NCI-H146 treated with DMSO at 0.1 percent for 48 hours (cell line): ENCODE measurements at regions not wholly inside any gene's neighbourhood (a gene's known extent, or its start where the extent isn't known, plus 50 kb on each side); places are given as distances from the start of the nearest gene placed in this dataset.

Source experiments
- DNase-seq: peaks from one replicate; lab custom pipeline; 2025; ENCODE audit not compliant: unreplicated experiment; lab: John Stamatoyannopoulos, UW

GRCh38 chr2:2566396-2567323, 235.6 kb upstream of the MYT1L start:
- no peak for DNase-seq

DNA sequence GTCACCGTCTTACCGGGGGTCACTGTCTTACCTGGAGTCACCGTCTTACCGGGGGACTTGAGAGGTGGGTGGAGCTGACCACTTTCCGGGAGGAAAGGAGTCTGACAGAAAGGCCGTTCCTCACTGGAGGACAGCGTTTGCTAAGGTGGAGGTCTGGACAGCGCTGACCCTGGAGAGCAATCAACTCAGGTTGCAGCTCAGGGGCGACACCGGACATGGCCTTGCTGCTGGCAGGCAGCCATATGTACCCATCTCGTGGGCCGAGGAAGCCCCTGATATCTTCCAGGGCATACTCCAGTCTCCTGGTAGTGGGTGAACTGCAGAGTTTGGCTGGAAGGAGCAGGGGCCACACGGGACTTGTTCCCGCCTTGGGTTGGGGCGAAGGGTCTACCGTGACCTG, 234.6 kb upstream of the MYT1L start:
- no peak for DNase-seq

GRCh38 chr2:2564300-2565078, 233.4 kb upstream of the MYT1L start:
- no peak for DNase-seq

- DNase-seq = no peak
These were observed 232.3 kb upstream of the MYT1L start for GRCh38 chr2:2563309-2563860.

DNA sequence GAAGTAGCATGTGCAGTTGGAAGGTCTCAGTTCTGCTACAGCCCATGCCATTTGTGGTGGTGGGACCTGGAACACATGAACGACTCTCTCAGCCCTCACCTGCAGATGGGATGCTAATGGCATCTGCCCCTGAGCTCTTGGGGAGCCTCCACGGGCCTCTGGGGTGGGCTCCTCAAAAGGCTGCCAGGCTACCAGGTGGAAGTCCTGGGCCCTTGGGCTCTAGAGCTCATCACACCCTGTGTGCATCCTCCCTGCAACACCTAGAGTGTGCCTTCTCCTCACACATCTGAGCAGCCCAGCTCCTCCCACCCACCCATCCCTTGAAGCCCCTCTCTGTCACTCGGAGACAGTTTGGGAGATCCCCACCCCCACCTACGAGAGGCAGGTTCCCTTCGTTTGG, 231.8 kb upstream of the MYT1L start:
- no peak for DNase-seq

DNA sequence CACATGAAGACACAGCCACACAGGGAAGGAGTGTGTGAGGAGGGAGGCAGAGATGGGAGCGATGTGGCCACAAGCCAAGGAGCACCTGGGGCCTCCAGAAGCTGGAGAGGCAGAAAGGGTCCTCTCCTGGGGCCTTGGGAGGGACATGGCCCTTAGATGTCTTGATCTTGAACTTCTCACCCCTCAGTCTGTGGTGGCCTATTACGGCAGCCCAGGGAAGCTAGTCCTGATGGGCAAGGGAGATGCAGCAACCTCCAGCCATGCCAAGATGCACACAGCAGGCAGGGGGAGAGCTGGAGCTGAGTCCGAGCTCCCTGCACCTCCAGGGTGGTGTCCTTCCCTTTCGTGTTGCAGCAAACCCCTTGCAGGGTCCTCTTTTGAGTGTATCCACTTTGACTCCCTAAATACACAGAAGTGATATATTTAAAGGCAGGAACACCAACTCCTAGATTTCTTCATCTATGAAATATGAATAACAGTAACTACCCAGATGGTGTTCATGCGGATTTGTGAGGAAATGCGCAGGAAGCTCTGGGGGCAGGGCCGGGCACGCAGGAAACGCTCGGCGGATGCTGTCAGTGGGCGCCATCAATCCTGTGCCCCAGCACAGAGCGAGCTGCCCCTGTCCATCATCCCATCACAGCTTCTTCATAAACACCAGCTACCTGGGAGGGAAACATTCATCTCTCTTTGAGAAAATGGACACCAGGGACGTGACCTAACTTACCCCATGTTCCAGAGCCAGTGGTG, 230.4 kb upstream of the MYT1L start:
- DNase-seq = no peak

DNA sequence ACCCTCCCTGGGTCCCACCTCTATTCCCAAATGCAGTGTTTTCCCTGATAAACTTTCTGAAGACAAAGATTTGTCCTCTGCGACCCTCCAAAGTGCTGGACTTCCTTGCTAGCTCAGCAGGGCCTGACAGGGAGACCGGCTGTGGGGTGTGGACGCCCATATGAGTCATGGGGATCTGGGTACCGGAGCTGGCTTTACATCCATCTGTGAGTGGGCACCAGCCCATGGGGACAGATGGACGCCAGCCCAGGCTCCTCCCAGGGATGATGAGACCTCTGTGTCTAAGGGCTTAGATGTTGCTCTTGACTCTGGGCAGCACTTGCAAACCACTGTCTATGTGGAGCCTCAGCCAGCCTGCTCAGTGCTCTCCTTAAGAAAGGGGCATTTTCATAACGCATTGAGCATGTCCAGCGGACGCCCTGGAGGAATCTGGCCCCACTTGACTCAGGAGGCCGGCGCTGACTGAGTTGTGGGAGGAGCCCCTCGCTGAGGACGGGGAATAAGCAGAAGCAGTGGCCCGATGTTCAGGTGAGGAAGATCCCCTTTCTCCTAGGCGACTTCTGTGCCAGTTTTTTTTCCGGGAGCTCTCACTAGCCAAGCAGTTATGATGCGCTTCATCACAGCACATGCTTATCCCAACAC, 229.4 kb upstream of the MYT1L start:
- DNase-seq = no peak

- no peak for DNase-seq
These were observed 227.4 kb upstream of the MYT1L start for GRCh38 chr2:2558476-2558875.

GRCh38 chr2:2557475-2557874, 226.4 kb upstream of the MYT1L start:
- no peak for DNase-seq

DNA sequence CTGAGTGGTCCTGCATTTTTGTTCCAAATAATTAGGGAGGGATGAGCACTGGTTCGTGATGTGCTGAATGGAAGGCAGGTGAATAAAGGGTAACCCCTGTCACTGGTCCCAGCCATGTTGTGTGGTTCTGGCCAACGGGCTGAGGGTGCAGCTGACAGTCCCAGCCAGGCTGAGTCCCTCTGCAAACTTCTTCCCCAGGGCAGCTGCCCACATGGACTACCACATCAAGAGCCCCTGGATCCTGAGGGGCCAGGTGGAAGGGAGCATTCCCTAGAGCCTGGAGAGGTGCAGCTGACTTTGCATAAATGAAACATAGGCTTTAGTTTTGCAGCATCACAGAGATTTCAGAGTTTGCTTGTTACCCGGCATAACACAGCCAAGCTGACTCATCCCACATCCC, 219.8 kb upstream of the MYT1L start:
- no peak for DNase-seq

GRCh38 chr2:2547911-2548310, 216.8 kb upstream of the MYT1L start:
- DNase-seq = no peak

- no peak for DNase-seq
These were observed 216.4 kb upstream of the MYT1L start for GRCh38 chr2:2547451-2547850.

DNA sequence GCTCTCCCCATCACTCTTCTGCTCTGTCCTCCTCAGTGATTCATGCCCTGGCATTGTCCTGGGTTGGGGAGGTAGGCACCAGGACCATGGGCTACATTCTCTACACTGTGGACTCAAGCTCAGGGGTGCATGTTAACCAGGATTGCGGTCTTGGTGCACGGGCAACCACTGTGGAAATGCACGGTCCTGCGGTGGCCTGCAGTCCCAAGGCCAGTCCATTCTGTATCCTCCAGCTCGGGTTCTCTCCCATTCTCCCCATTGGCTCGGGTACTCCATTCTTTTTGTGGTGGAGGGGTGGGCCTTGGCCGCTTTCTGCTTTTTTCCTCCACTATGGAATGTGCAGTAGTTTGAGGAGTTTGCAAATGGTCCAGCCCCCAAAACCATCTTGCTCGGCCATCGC, 215.0 kb upstream of the MYT1L start:
- DNase-seq = no peak

GRCh38 chr2:2542966-2543611, 212.0 kb upstream of the MYT1L start:
- peak; percentile 95 for DNase-seq

GRCh38 chr2:2542316-2542715, 211.2 kb upstream of the MYT1L start:
- DNase-seq = no peak

DNA sequence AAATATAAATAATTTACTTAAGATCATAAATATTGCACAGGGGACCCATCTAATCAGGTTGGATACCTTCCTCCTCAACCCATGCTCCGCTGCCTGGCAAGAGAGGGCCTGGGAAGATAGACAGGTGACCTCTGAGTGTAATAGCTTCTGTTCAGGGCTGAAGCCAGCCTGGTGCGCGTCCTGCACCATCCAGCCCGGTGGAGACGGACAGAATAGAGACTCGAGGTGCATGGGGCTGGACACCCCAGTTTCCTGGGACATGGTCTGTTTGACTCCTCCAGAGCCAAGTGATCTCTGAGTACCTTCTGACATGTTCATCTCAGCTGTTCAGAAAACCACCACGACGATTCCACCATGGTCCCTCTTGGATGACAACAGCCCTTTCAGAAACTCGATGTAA, 209.3 kb upstream of the MYT1L start:
- no peak for DNase-seq

DNA sequence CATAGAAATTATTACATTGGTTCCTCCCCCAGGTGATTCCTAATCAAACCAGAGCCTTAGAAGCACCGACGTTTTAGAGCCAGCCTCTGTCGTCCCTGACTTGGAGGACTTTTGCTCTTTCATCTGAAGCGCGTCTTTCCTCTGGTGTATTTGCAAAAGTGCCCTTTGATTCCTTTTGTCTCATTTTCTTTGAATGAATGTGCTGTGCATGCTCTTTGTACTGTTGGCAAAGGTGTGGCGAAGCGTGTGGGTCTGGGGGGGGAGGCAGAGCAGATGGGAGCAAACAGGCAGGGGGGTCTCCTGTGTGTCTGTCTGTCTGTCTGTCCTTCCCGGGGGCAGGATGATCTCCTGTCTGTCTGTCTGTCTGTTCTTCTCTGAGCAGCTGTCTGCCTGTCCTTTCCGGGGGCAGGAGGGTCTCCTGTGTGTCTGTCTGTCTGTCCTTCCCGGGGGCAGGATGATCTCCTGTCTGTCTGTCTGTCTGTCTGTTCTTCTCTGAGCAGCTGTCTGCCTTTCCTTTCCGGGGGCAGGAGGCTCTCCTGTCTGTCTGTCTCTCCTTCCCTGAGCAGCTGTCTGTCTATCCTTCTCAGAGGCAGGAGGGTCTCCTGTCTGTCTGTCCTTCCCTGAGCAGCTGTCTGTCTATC, 205.5 kb upstream of the MYT1L start:
- no peak for DNase-seq

GRCh38 chr2:2530334-2530733, 199.3 kb upstream of the MYT1L start:
- no peak for DNase-seq

GRCh38 chr2:2528846-2529245, 197.8 kb upstream of the MYT1L start:
- no peak for DNase-seq

DNA sequence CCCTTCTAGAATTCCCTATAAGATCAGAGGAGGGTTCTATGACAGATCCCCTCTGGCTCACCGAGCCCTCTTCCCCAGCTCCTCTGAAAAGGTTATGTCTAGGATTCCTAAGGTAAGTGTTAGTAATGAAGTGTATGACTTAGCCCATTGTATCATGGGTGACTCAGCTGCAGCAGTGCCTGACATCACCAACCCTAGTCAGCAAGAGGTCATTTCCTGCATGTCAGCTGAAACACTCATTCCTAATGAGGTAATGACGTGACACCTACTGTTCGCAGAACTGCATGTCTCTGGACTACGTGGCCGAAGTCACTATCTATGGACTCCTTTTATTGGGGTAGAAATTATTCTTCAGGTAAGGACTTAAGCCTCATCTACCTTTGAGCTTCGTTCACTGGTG, 196.1 kb upstream of the MYT1L start:
- DNase-seq = no peak
